NCI-H524 (cell line): ENCODE measurements at regions not wholly inside any gene's neighbourhood (a gene's known extent, or its start where the extent isn't known, plus 50 kb on each side); places are given as distances from the start of the nearest gene placed in this dataset.
A peak's percentile ranks its signal among the peaks of the same experiment; 100 is the strongest.

ENCODE experiments used
- DNase-seq, 2 experiments: peaks; one replicate each; lab custom pipeline; 2025; lab: John Stamatoyannopoulos, UW

GRCh38 chr6:148203970-148204369, 138.7 kb upstream of the SASH1 start:
- peak; percentile 52 to 68 for DNase-seq

- no peak for DNase-seq
Measured at GRCh38 chr6:148208298-148208697, 134.3 kb upstream of the SASH1 start.

- DNase-seq = no peak
Measured at GRCh38 chr6:148211777-148212324, 130.8 kb upstream of the SASH1 start.

GRCh38 chr6:148212366-148212765, 130.3 kb upstream of the SASH1 start:
- no peak for DNase-seq

- no peak for DNase-seq
Measured at GRCh38 chr6:148213366-148213765, 129.3 kb upstream of the SASH1 start.

GRCh38 chr6:148214667-148215066, 128.0 kb upstream of the SASH1 start:
- no peak for DNase-seq

- peak in 1 of 2 experiments; percentile 22 for DNase-seq
Measured at GRCh38 chr6:148217051-148217450, 125.6 kb upstream of the SASH1 start.

GRCh38 chr6:148217921-148218320, 124.7 kb upstream of the SASH1 start:
- peak in 1 of 2 experiments; percentile 65 for DNase-seq

GRCh38 chr6:148218542-148219258, 123.9 kb upstream of the SASH1 start:
- DNase-seq = no peak

GRCh38 chr6:148221196-148221979, 121.2 kb upstream of the SASH1 start:
- no peak for DNase-seq

- DNase-seq = no peak
Measured at GRCh38 chr6:148222376-148222775, 120.3 kb upstream of the SASH1 start.

- DNase-seq = no peak
Measured at GRCh38 chr6:148222846-148223245, 119.8 kb upstream of the SASH1 start.

GRCh38 chr6:148223424-148223842, 119.2 kb upstream of the SASH1 start:
- no peak for DNase-seq

GRCh38 chr6:148225871-148226270, 116.8 kb upstream of the SASH1 start:
- DNase-seq = no peak

- DNase-seq = no peak
Measured at GRCh38 chr6:148226284-148226683, 116.4 kb upstream of the SASH1 start.

- no peak for DNase-seq
Measured at GRCh38 chr6:148231572-148231971, 111.1 kb upstream of the SASH1 start.

GRCh38 chr6:148235446-148235845, 107.2 kb upstream of the SASH1 start:
- DNase-seq = no peak

GRCh38 chr6:148238713-148239112, 103.9 kb upstream of the SASH1 start:
- no peak for DNase-seq

- DNase-seq = no peak
Measured at GRCh38 chr6:148239215-148239614, 103.4 kb upstream of the SASH1 start.

- no peak for DNase-seq
Measured at GRCh38 chr6:148239801-148240460, 102.7 kb upstream of the SASH1 start.

- DNase-seq = no peak
Measured at GRCh38 chr6:148240461-148240840, 102.2 kb upstream of the SASH1 start.

- no peak for DNase-seq
Measured at GRCh38 chr6:148240861-148241477, 101.7 kb upstream of the SASH1 start.
